K562 (cell line): ENCODE measurements at regions not wholly inside any gene's neighbourhood (a gene's known extent, or its start where the extent isn't known, plus 50 kb on each side); places are given as distances from the start of the nearest gene placed in this dataset.

ENCODE experiments used
- POLR2AphosphoS5 ChIP-seq: IDR thresholded peaks from 2 replicates; pipeline ENCODE4 v1.6.1; 2011; ENCODE audit warnings: mild to moderate bottlenecking, low read depth, low read length, moderate library complexity; ENCODE audit not compliant: control insufficient read depth, insufficient read depth
- THRAP3 ChIP-seq: fragments of 450-650 bp; IDR thresholded peaks from 2 replicates; pipeline ENCODE4 v1.6.1; 2016; ENCODE audit warnings: mild to moderate bottlenecking, inconsistent platforms, borderline replicate concordance

DNA sequence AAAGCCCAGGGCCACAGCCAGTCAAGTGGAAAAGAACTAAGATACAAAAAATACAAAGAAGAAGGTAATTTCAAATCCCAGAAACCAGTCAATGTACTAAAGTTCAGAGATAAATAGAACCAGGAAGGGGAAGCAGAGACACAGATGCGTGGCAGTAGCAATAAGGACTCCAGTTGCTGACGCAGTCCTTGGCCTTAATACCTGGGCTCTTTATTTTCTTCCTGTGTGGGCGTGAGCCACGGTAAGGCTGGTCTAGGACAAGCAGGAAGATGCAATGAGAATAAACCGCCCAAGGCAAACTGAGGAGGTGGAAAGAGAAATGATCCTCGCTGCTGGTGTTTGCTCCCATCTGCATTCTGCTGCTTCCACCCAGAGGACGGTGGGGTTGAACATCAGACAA, 65.6 kb upstream of the PLXNA2 start:
- no peak for TF ChIP-seq THRAP3
- no peak for TF ChIP-seq POLR2AphosphoS5
